GM12872 (cell line): ENCODE measurements at regions not wholly inside any gene's neighbourhood (a gene's known extent, or its start where the extent isn't known, plus 50 kb on each side); places are given as distances from the start of the nearest gene placed in this dataset.

Source experiments
- TF ChIP-seq, protein P1 (sequence below): IDR thresholded peaks from 3 replicates; pipeline ENCODE4 v1.5.1; 2011; ENCODE audit warnings: low read depth, mild to moderate bottlenecking, low read length, moderate library complexity; ENCODE audit not compliant: insufficient read depth

DNA sequence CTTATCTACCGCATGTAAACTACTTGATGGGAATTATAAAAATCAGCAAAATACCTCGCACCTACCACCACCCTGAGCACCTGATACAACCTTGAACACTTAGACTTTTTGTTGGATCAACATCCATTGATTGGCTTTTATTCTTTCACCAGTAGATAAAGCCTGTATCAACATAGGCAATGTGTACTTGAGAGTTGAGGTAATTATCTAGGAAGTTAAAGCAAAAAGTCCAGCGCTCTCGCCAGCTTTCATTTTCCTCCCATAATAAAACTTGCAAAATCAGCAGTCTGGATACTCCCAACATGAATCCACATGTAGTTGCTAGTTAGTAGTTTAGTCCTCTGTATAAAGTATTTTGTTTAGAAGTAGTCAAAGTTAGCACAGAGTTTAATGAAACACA is 132.0 kb upstream of the PRDM1 start:
- TF ChIP-seq, protein P1, sequence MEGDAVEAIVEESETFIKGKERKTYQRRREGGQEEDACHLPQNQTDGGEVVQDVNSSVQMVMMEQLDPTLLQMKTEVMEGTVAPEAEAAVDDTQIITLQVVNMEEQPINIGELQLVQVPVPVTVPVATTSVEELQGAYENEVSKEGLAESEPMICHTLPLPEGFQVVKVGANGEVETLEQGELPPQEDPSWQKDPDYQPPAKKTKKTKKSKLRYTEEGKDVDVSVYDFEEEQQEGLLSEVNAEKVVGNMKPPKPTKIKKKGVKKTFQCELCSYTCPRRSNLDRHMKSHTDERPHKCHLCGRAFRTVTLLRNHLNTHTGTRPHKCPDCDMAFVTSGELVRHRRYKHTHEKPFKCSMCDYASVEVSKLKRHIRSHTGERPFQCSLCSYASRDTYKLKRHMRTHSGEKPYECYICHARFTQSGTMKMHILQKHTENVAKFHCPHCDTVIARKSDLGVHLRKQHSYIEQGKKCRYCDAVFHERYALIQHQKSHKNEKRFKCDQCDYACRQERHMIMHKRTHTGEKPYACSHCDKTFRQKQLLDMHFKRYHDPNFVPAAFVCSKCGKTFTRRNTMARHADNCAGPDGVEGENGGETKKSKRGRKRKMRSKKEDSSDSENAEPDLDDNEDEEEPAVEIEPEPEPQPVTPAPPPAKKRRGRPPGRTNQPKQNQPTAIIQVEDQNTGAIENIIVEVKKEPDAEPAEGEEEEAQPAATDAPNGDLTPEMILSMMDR, result no peak

DNA sequence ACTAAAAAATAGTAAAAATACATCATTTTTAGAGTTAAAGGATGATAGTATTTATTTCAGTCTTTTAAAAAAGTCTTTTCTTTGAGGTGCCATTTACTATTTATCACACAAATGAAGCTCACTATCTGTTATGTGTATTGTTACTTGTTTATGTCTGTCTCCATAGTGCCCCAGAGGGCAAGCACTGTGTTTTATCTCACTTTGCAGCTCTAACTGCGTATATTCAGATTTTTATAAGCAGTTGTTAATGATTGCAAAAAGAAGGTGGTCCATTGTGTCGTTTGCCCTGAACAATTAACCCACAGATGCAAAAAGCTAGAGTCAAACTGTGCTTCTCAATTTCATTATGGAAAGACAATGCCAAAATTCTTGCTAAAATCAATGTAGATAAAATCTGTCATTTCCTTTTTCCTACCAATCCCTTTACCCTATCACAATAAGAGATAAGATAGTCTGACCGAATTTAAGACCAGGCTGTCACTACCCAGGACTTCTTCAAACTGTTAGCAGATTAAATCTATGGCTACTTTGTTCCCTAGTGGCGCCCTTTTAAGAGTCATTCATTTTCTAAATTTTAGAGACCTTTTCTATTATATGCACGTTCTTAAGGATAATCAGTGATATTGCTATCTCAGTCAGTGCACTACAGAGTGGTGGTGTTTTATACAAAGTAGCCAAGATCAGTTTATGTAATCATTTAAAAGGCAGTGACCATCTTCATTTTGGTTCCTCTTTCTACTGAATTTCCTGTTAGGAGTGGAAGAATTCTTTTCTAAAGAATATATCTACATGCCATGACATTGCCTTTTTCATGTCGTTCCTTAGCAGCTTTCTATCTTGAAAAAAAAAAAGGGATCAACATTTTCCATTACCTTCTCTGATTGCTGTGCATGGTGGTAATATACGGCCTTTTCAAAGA is 133.1 kb upstream of the PRDM1 start:
- TF ChIP-seq, protein P1, result no peak

DNA sequence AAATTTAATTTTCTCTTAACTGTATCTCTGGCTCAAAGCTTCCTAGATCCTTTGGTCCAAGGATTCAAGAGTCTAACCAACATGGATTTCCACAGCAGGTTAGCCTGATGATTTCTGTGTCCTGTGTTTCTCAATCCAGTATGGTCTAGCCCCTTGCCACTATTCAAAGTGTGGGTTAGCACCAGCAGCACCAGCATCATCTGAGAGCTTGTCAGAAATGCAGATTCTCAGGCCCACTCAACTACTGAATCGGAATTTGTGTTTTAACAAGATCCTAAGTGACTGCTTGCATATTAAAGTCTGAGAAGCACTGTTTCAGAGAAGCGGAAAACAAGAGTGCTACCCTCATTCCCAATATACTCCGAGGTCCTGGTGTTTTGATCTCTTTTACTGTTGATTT is 133.8 kb upstream of the PRDM1 start:
- TF ChIP-seq, protein P1, result no peak

DNA sequence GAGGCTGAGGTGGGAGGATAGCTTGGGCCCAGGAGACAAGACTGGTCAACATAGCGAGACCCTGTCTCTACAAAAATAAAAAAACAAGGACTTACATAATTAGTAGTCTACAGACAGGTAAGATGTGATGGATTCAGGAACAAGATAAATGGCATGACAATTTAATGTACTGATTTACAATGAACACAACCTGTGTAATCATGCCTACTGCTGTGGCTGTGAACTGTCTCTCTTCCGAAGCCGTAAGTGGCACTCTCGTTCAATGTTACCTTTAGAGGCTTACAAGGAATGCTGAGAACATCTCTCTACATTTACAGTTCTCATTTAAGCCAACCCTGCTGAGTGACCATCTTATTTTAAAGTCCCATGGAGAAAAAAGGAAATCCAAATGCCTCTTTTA is 134.8 kb upstream of the PRDM1 start:
- TF ChIP-seq, protein P1, result no peak

DNA sequence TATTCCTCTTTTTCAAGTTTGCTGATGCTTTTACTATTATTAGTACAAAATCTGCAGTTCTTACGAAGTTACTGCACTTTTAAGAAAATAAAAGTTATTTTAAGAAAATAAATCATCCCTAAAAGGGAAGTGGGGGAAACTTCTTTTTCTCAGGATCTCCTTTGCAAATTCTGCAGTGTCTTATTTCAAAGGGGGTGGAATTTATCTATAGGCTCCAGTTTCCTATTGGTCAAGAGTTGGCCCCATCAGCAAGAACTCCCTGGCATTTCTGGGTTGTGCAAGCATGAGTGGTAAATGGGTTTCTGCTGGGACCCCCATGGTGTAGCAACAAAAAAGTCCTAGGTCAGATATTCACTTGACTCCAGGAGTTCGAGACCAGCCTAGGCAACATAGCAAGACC is 136.3 kb upstream of the PRDM1 start:
- TF ChIP-seq, protein P1, result no peak

DNA sequence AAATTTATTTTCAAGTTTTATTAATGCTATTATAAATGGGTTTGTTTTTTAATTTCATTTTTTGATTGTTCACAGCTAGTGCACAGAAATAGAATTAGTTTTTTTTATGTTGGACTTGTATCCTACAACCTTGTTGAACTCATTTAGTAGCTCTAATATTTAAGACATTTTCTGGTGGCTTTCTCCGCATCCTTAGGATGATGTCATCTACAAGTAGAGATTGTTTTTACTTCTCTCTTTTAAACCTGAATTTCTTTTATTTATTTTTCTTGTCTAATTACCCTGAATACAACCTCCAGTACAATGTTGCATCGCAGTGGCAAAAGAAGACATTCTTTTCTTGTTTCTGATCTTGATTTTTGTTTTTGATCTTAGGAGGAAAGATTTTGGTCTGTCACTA is 142.6 kb upstream of the PRDM1 start:
- TF ChIP-seq, protein P1, result no peak

DNA sequence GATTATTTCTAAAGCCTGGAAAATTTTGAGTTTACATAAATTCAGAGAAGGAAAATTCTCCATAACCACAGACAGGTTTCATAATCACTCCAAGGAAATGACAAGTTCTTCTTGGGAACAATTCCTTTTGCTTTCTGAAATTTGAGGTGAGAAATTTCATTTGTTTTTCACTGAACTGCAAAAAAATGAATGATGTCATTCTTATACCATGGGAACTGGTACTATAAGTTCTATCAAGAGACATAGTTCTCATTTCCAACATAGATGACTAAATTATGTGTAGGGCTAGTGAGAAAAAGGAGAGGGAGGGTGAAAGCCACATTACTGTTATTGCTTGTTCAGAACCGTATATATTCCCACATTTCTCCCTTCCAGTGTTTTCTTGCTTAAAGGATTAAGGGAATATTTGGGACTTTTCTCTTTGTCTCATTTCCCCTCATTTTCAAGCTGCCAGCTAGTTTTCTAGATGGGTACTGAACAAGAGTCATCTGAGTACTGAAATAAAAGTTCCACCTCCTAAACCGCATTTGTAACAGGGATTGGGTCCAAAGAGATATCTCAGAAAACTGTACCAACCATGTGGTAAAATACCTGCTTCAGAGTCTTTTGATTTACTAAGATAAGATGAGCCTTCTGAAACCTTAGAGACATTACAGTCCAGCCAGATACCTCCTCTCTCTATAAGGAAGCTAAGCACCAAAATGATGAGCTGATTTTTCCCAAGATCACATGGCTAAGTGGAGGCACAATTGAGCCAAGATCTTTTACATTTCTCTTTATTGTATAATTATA is 144.3 kb upstream of the PRDM1 start:
- TF ChIP-seq, protein P1, result no peak
